ENCODE measurements at regions not wholly inside any gene's neighbourhood (a gene's known extent, or its start where the extent isn't known, plus 50 kb on each side); places are given as distances from the start of the nearest gene placed in this dataset.
"Not testable (repeated sequence)": the region's sequence is repeated elsewhere in the genome, so short reads cannot be mapped to it uniquely, and the experiment has no call there.

GRCh38 chr3:70618151-70618550 is 305.7 kb upstream of the MDFIC2 start:
- Histone ChIP-seq H3K27ac (ENCODE audit: low read depth, low read length) (no peak overlapping the region), H3K4ac (ENCODE audit: low read depth, low read length) (no peak overlapping the region), H3K79me2 (ENCODE audit: control insufficient read depth, insufficient read depth, low read length, poor library complexity) (no peaks in the 10 kb centered on the region), H3K9me3 (ENCODE audit: insufficient read depth, low read depth, low read length) (no peaks in the 10 kb centered on the region), H3K4me3 (ENCODE audit: low read depth, low read length) (no peak overlapping the region), H2AFZ (ENCODE audit: insufficient read depth, low read length, poor library complexity) (no peak overlapping the region), H2BK12ac (ENCODE audit: low read length) (no peak overlapping the region), H2BK120ac (ENCODE audit: insufficient read depth, low read length, poor library complexity) (no peak overlapping the region), H3K79me1 (ENCODE audit: low read length) (no peaks in the 10 kb centered on the region), H3K14ac (ENCODE audit: low read length) (no peak overlapping the region), H3K4me2 (ENCODE audit: low read length) (no peak overlapping the region), H4K12ac (ENCODE audit: low read depth, low read length) (no peak overlapping the region), H4K8ac (ENCODE audit: low read depth, low read length) (no peak overlapping the region), H2BK5ac (ENCODE audit: low read depth, low read length, poor library complexity) (no peak overlapping the region), H3K27me3 (ENCODE audit: insufficient read depth, low read length) (no peaks in the 10 kb centered on the region), H2AK5ac (ENCODE audit: low read length) (no peak overlapping the region), H3K36me3 (ENCODE audit: control insufficient read depth in 1 of 2, insufficient read depth in 2 of 2, low read length in 2 of 2) (no peaks in the 10 kb centered on the region), H3K4me1 (ENCODE audit: control insufficient read depth in 1 of 2, insufficient read depth in 2 of 2, low read length in 2 of 2) (no peaks in the 10 kb centered on the region), H4K91ac (ENCODE audit: low read depth, low read length) (no peak overlapping the region), H3K9ac (ENCODE audit: low read length) (no peak overlapping the region), H3K23ac (ENCODE audit: low read length) (no peak overlapping the region), H3K18ac (ENCODE audit: low read length) (no peak overlapping the region)
- no peak for DNase-seq
- no CpG with 5 or more reads among the region's 1 CpG for WGBS (ENCODE audit: extremely low coverage, insufficient coverage, insufficient read length)

DNA sequence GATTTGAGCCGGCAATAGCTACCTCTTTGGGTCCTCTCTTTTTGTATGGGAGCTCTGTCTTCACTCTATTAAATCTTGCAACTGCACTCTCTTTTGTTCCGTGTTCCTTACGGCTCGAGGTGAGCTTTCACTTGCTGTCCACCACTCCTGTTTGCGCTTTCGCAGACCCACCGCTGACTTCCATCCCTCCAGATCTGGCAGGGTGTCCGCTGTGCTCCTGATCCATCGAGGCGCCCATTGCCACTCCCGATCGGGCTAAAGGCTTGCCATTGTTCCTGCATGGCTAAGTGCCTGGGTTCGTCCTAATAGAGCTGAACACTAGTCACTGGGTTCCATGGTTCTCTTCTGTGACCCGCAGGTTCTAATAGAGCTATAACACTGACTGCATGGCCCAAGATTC is 304.9 kb upstream of the MDFIC2 start:
- H2BK120ac ChIP-seq (ENCODE audit: insufficient read depth, low read length, poor library complexity); H3K79me2 ChIP-seq (ENCODE audit: control insufficient read depth, insufficient read depth, low read length, poor library complexity); H4K91ac ChIP-seq (ENCODE audit: low read depth, low read length); H3K4me1 ChIP-seq (ENCODE audit: control insufficient read depth in 1 of 2, insufficient read depth in 2 of 2, low read length in 2 of 2); H2AK5ac ChIP-seq (ENCODE audit: low read length); H4K8ac ChIP-seq (ENCODE audit: low read depth, low read length); H3K9ac ChIP-seq (ENCODE audit: low read length); H3K18ac ChIP-seq (ENCODE audit: low read length); H4K12ac ChIP-seq (ENCODE audit: low read depth, low read length); H3K14ac ChIP-seq (ENCODE audit: low read length); H3K27me3 ChIP-seq (ENCODE audit: insufficient read depth, low read length); H3K79me1 ChIP-seq (ENCODE audit: low read length); H2BK5ac ChIP-seq (ENCODE audit: low read depth, low read length, poor library complexity); DNase-seq; H3K4me3 ChIP-seq (ENCODE audit: low read depth, low read length); H3K4me2 ChIP-seq (ENCODE audit: low read length); H3K36me3 ChIP-seq (ENCODE audit: control insufficient read depth in 1 of 2, insufficient read depth in 2 of 2, low read length in 2 of 2); H3K9me3 ChIP-seq (ENCODE audit: insufficient read depth, low read depth, low read length); H3K23ac ChIP-seq (ENCODE audit: low read length); H2AFZ ChIP-seq (ENCODE audit: insufficient read depth, low read length, poor library complexity); H3K4ac ChIP-seq (ENCODE audit: low read depth, low read length); H2BK12ac ChIP-seq (ENCODE audit: low read length); H3K27ac ChIP-seq (ENCODE audit: low read depth, low read length): not testable (repeated sequence)
- WGBS (ENCODE audit: extremely low coverage, insufficient coverage, insufficient read length) = no CpG with 5 or more reads among the region's 14 CpGs

DNA sequence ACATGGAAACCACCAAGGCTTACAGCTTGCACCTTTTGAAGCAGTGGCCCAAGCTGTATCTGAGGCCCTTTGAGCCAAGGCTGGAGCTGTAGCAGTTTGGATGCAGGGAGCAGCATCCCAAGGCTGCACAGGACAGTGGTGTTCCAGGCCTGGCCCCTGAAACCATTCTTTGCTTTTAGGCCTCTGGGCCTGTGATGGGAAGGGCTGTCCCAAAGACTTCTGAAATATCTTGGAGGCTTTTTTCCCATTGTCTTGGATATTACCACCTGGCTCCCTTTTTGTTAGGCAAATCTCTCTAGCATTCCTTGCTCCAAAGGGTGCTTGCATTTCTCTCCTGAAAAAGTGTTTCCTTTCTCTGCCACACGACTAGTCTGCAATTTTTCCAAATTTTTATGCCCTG is 302.8 kb upstream of the MDFIC2 start:
- Histone ChIP-seq H3K14ac (ENCODE audit: low read length) (no peak overlapping the region), H3K4me3 (ENCODE audit: low read depth, low read length) (no peak overlapping the region), H4K12ac (ENCODE audit: low read depth, low read length) (no peak overlapping the region), H3K27ac (ENCODE audit: low read depth, low read length) (no peak overlapping the region), H2AFZ (ENCODE audit: insufficient read depth, low read length, poor library complexity) (no peak overlapping the region), H3K9me3 (ENCODE audit: insufficient read depth, low read depth, low read length) (no peaks in the 10 kb centered on the region), H3K36me3 (ENCODE audit: control insufficient read depth in 1 of 2, insufficient read depth in 2 of 2, low read length in 2 of 2) (no peaks in the 10 kb centered on the region), H3K27me3 (ENCODE audit: insufficient read depth, low read length) (no peaks in the 10 kb centered on the region), H3K23ac (ENCODE audit: low read length) (no peak overlapping the region), H3K4me1 (ENCODE audit: control insufficient read depth in 1 of 2, insufficient read depth in 2 of 2, low read length in 2 of 2) (no peaks in the 10 kb centered on the region), H2AK5ac (ENCODE audit: low read length) (no peak overlapping the region), H2BK120ac (ENCODE audit: insufficient read depth, low read length, poor library complexity) (no peak overlapping the region), H3K79me1 (ENCODE audit: low read length) (no peaks in the 10 kb centered on the region), H3K9ac (ENCODE audit: low read length) (no peak overlapping the region), H3K18ac (ENCODE audit: low read length) (no peak overlapping the region), H2BK5ac (ENCODE audit: low read depth, low read length, poor library complexity) (no peak overlapping the region), H3K4me2 (ENCODE audit: low read length) (no peak overlapping the region), H3K4ac (ENCODE audit: low read depth, low read length) (no peak overlapping the region), H3K79me2 (ENCODE audit: control insufficient read depth, insufficient read depth, low read length, poor library complexity) (no peaks in the 10 kb centered on the region), H2BK12ac (ENCODE audit: low read length) (no peak overlapping the region), H4K8ac (ENCODE audit: low read depth, low read length) (no peak overlapping the region), H4K91ac (ENCODE audit: low read depth, low read length) (no peak overlapping the region)
- DNase-seq = no peak
- WGBS (ENCODE audit: extremely low coverage, insufficient coverage, insufficient read length) = no CpG with 5 or more reads among the region's 1 CpG

GRCh38 chr3:70614111-70614510 is 301.7 kb upstream of the MDFIC2 start:
- Histone ChIP-seq H2AK5ac (ENCODE audit: low read length) (no peak overlapping the region), H3K14ac (ENCODE audit: low read length) (no peak overlapping the region), H3K9me3 (ENCODE audit: insufficient read depth, low read depth, low read length) (no peaks in the 10 kb centered on the region), H3K27ac (ENCODE audit: low read depth, low read length) (no peak overlapping the region), H3K23ac (ENCODE audit: low read length) (no peak overlapping the region), H2BK5ac (ENCODE audit: low read depth, low read length, poor library complexity) (no peak overlapping the region), H3K36me3 (ENCODE audit: control insufficient read depth in 1 of 2, insufficient read depth in 2 of 2, low read length in 2 of 2) (no peaks in the 10 kb centered on the region), H4K12ac (ENCODE audit: low read depth, low read length) (no peak overlapping the region), H3K79me2 (ENCODE audit: control insufficient read depth, insufficient read depth, low read length, poor library complexity) (no peaks in the 10 kb centered on the region), H3K9ac (ENCODE audit: low read length) (no peak overlapping the region), H3K4me2 (ENCODE audit: low read length) (no peak overlapping the region), H2AFZ (ENCODE audit: insufficient read depth, low read length, poor library complexity) (no peak overlapping the region), H3K18ac (ENCODE audit: low read length) (no peak overlapping the region), H3K4me3 (ENCODE audit: low read depth, low read length) (no peak overlapping the region), H2BK12ac (ENCODE audit: low read length) (no peak overlapping the region), H3K79me1 (ENCODE audit: low read length) (no peaks in the 10 kb centered on the region), H3K4me1 (ENCODE audit: control insufficient read depth in 1 of 2, insufficient read depth in 2 of 2, low read length in 2 of 2) (no peaks in the 10 kb centered on the region), H3K4ac (ENCODE audit: low read depth, low read length) (no peak overlapping the region), H4K91ac (ENCODE audit: low read depth, low read length) (no peak overlapping the region), H4K8ac (ENCODE audit: low read depth, low read length) (no peak overlapping the region), H2BK120ac (ENCODE audit: insufficient read depth, low read length, poor library complexity) (no peak overlapping the region), H3K27me3 (ENCODE audit: insufficient read depth, low read length) (no peaks in the 10 kb centered on the region)
- no peak for DNase-seq
- WGBS (ENCODE audit: extremely low coverage, insufficient coverage, insufficient read length) = no CpG with 5 or more reads among the region's 6 CpGs
